DND-41 (cell line): ENCODE measurements at regions not wholly inside any gene's neighbourhood (a gene's known extent, or its start where the extent isn't known, plus 50 kb on each side); places are given as distances from the start of the nearest gene placed in this dataset.

Source experiments
- EZH2 ChIP-seq: IDR thresholded peaks from 3 replicates; pipeline ENCODE4 v1.6.1; 2012; ENCODE audit warnings: borderline replicate concordance, low read depth, mild to moderate bottlenecking, moderate library complexity, low read length, inconsistent platforms; ENCODE audit not compliant: severe bottlenecking
- TF ChIP-seq, protein P1 (sequence below): IDR thresholded peaks from 2 replicates; pipeline ENCODE4 v1.5.1; 2012; ENCODE audit warnings: borderline replicate concordance, low read length, moderate library complexity, mild to moderate bottlenecking; ENCODE audit not compliant: poor library complexity, severe bottlenecking; ENCODE audit errors: extremely low read depth

DNA sequence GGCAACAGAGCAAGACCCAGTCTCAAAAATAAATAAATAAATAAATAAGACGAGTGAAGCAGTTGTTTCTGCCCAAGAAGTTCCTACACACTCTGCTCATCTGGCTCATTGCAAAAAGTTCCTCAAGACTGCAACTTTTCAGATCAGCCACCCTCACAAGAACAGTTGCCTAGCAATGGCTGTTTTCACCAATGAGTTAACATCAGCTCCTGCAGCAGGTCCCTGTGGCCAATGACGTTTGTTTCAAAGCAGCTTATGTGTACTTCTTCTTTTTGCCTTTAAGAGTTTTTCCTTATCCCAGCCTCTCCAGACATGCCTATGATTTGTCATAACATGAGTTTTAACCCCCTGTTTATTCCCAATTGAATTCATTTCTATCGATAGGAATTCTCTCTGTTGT is 118.4 kb upstream of the SPRED1 start:
- TF ChIP-seq, protein P1, sequence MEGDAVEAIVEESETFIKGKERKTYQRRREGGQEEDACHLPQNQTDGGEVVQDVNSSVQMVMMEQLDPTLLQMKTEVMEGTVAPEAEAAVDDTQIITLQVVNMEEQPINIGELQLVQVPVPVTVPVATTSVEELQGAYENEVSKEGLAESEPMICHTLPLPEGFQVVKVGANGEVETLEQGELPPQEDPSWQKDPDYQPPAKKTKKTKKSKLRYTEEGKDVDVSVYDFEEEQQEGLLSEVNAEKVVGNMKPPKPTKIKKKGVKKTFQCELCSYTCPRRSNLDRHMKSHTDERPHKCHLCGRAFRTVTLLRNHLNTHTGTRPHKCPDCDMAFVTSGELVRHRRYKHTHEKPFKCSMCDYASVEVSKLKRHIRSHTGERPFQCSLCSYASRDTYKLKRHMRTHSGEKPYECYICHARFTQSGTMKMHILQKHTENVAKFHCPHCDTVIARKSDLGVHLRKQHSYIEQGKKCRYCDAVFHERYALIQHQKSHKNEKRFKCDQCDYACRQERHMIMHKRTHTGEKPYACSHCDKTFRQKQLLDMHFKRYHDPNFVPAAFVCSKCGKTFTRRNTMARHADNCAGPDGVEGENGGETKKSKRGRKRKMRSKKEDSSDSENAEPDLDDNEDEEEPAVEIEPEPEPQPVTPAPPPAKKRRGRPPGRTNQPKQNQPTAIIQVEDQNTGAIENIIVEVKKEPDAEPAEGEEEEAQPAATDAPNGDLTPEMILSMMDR = no peak
- TF ChIP-seq EZH2 = no peak
